HUES64 (cell line): ENCODE measurements at regions not wholly inside any gene's neighbourhood (a gene's known extent, or its start where the extent isn't known, plus 50 kb on each side); places are given as distances from the start of the nearest gene placed in this dataset.
"Not testable (repeated sequence)": the region's sequence is repeated elsewhere in the genome, so short reads cannot be mapped to it uniquely, and the experiment has no call there.

ENCODE experiments used
- H3K27ac ChIP-seq: 2 replicates; pipeline ENCODE4 v1.7.0; 2013; ENCODE audit warnings: low read depth, low read length, inconsistent platforms
- H3K27me3 ChIP-seq: 2 replicates; pipeline ENCODE4 v1.6.1; 2013; ENCODE audit warnings: mild to moderate bottlenecking, low read length; ENCODE audit not compliant: insufficient read depth
- H3K36me3 ChIP-seq: 2 replicates; pipeline ENCODE4 v1.6.1; 2013; ENCODE audit warnings: mild to moderate bottlenecking, low read length; ENCODE audit not compliant: insufficient read depth
- H3K4me1 ChIP-seq: 2 replicates; pipeline ENCODE4 v1.6.1; 2013; ENCODE audit warnings: mild to moderate bottlenecking, low read length, moderate library complexity; ENCODE audit not compliant: insufficient read depth
- H3K4me3 ChIP-seq: 2 replicates; pipeline ENCODE4 v1.5.1; 2013; ENCODE audit warnings: mild to moderate bottlenecking, low read length, moderate library complexity
- H3K9ac ChIP-seq: 2 replicates; pipeline ENCODE4 v1.6.1; 2013; ENCODE audit warnings: mild to moderate bottlenecking, low read depth, low read length
- H3K9me3 ChIP-seq: 2 replicates; pipeline ENCODE4 v1.6.1; 2013; ENCODE audit warnings: low read depth, low read length; ENCODE audit not compliant: insufficient read depth
- WGBS: fragments of 150-250, 120-280 bp; methylation state at CpG from one replicate; pipeline ENCODE4 v1.1.7; 2013; ENCODE audit warnings: missing lambda C conversion rate; 5-methylcytosine and 5-hydroxymethylcytosine counted together

- Histone ChIP-seq H3K27ac (no peak overlapping the region), H3K9me3 (no peaks in the 10 kb centered on the region), H3K4me1 (no peaks in the 10 kb centered on the region), H3K4me3 (no peak overlapping the region), H3K36me3 (no peaks in the 10 kb centered on the region), H3K27me3 (no peaks in the 10 kb centered on the region), H3K9ac (no peak overlapping the region)
- WGBS = 91% methylated on average over 2 of the region's 3 CpGs
Observed at GRCh38 chr11:79506124-79506523, 65.3 kb upstream of the TENM4 start.

DNA sequence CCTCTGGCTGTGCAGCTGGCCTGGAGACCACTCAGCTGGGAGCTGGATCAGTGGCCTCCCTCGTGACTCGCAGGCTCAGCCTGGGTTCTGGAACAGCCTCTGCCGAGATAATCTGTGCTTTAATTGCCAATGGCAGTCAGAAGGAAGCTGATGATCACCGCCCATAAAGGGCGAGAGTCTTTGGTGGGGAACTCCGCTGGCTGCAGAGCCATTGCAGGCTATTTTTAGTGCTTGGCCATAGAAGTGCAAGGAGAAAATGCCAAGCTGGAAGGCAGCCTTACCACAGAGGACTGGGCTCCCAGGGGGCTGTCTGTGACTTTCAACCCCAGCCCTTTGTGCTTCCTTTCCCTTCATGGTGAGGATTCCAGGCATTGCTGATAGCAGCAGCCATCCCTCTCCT lies 62.2 kb upstream of the TENM4 start:
- H3K9me3 ChIP-seq = no peaks in the 10 kb centered on the region
- no peaks in the 10 kb centered on the region for H3K36me3 ChIP-seq
- no peak overlapping the region for H3K9ac ChIP-seq
- no peak overlapping the region for H3K27ac ChIP-seq
- 79% methylated on average over 6 of the region's 6 CpGs for WGBS
- no peaks in the 10 kb centered on the region for H3K4me1 ChIP-seq
- H3K27me3 ChIP-seq = no peaks in the 10 kb centered on the region
- no peak overlapping the region for H3K4me3 ChIP-seq

GRCh38 chr11:79501707-79502106 lies 60.9 kb upstream of the TENM4 start:
- H3K4me1 ChIP-seq = no peaks in the 10 kb centered on the region
- H3K9ac ChIP-seq = no peak overlapping the region
- WGBS = 83% methylated on average over 4 of the region's 4 CpGs
- peaks cover 3% of the 10 kb centered on the region; the same call in 1 of the 2 replicates for H3K9me3 ChIP-seq
- no peak overlapping the region for H3K4me3 ChIP-seq
- no peaks in the 10 kb centered on the region for H3K36me3 ChIP-seq
- H3K27ac ChIP-seq = no peak overlapping the region
- H3K27me3 ChIP-seq = no peaks in the 10 kb centered on the region

GRCh38 chr11:79499929-79500328 lies 59.1 kb upstream of the TENM4 start:
- 91% methylated on average over 30 of the region's 30 CpGs for WGBS
- not testable (repeated sequence) for H3K4me3 ChIP-seq, H3K4me1 ChIP-seq

GRCh38 chr11:79498667-79499066 lies 57.8 kb upstream of the TENM4 start:
- WGBS = 91% methylated on average over 4 of the region's 4 CpGs

More at GRCh38 chr11:79499929-79500328, 59.1 kb upstream of the TENM4 start:
- not testable (repeated sequence) for H3K36me3 ChIP-seq, H3K9ac ChIP-seq, H3K27ac ChIP-seq, H3K27me3 ChIP-seq, H3K9me3 ChIP-seq

GRCh38 chr11:79493555-79494171 lies 52.8 kb upstream of the TENM4 start:
- no peak overlapping the region for H3K4me3 ChIP-seq
- H3K27ac ChIP-seq = no peak overlapping the region
- H3K9me3 ChIP-seq = peaks cover 3% of the 10 kb centered on the region; the same call in 1 of the 2 replicates
- no peaks in the 10 kb centered on the region for H3K27me3 ChIP-seq
- whole genome bisulfite sequencing = 31% methylated on average over 11 of the region's 11 CpGs
- H3K9ac ChIP-seq = no peak overlapping the region
- H3K36me3 ChIP-seq = no peaks in the 10 kb centered on the region
- H3K4me1 ChIP-seq = no peaks in the 10 kb centered on the region

More at GRCh38 chr11:79498667-79499066, 57.8 kb upstream of the TENM4 start:
- Histone ChIP-seq H3K4me3 (no peak overlapping the region), H3K4me1 (no peaks in the 10 kb centered on the region), H3K36me3 (no peaks in the 10 kb centered on the region), H3K9me3 (peaks cover 3% of the 10 kb centered on the region; the same call in 1 of the 2 replicates), H3K27ac (no peak overlapping the region), H3K27me3 (no peaks in the 10 kb centered on the region), H3K9ac (no peak overlapping the region)

GRCh38 chr11:79492008-79492407 lies 51.2 kb upstream of the TENM4 start:
- Histone ChIP-seq H3K27me3 (no peaks in the 10 kb centered on the region), H3K9me3 (peaks cover under 1% of the 10 kb centered on the region; the same call in 1 of the 2 replicates), H3K4me3 (no peak overlapping the region), H3K36me3 (no peaks in the 10 kb centered on the region), H3K4me1 (no peaks in the 10 kb centered on the region), H3K27ac (no peak overlapping the region), H3K9ac (no peak overlapping the region)
- WGBS = 95% methylated on average over 4 of the region's 4 CpGs
